Endothelial cell (in vitro differentiated cells): ENCODE measurements at regions not wholly inside any gene's neighbourhood (a gene's known extent, or its start where the extent isn't known, plus 50 kb on each side); places are given as distances from the start of the nearest gene placed in this dataset.

Experiments used
- DNase-seq: peaks from one replicate; pipeline ENCODE4 v3.0.0; 2021; ENCODE audit warnings: low spot score
- H3K27ac Mint-ChIP-seq: one replicate; pipeline ENCODE4 v1.8.0; 2021; ENCODE audit warnings: mixed read lengths, inconsistent platforms; ENCODE audit not compliant: unreplicated experiment
- H3K27me3 Mint-ChIP-seq: one replicate; pipeline ENCODE4 v1.8.0; 2021; ENCODE audit warnings: mild to moderate bottlenecking, moderate library complexity, mixed read lengths, inconsistent platforms; ENCODE audit not compliant: unreplicated experiment
- H3K36me3 Mint-ChIP-seq: one replicate; pipeline ENCODE4 v1.8.0; 2021; ENCODE audit warnings: mild to moderate bottlenecking, low read depth, mixed read lengths, inconsistent platforms; ENCODE audit not compliant: unreplicated experiment
- H3K4me1 Mint-ChIP-seq: one replicate; pipeline ENCODE4 v1.8.0; 2021; ENCODE audit warnings: mild to moderate bottlenecking, mixed read lengths, inconsistent platforms; ENCODE audit not compliant: unreplicated experiment
- H3K4me3 Mint-ChIP-seq: one replicate; pipeline ENCODE4 v1.8.0; 2021; ENCODE audit warnings: mild to moderate bottlenecking, mixed read lengths, inconsistent platforms; ENCODE audit not compliant: unreplicated experiment
- H3K9me3 Mint-ChIP-seq: one replicate; pipeline ENCODE4 v1.8.0; 2021; ENCODE audit warnings: mixed read lengths, inconsistent platforms; ENCODE audit not compliant: unreplicated experiment
- CTCF ChIP-seq: fragments of 200-600 bp; sonication (generic); IDR thresholded peaks from one replicate; pipeline ENCODE4 v1.5.0; 2021; ENCODE audit warnings: antibody characterized with exemption; ENCODE audit not compliant: unreplicated experiment

- Mint-ChIP-seq H3K4me3 (no peak overlapping the region), H3K36me3 (no peaks in the 10 kb centered on the region), H3K4me1 (no peaks in the 10 kb centered on the region), H3K27ac (no peak overlapping the region), H3K27me3 (no peaks in the 10 kb centered on the region), H3K9me3 (no peaks in the 10 kb centered on the region)
- TF ChIP-seq CTCF: no peak
- DNase-seq: no peak
These were observed 102.7 kb upstream of the SORBS2 start for GRCh38 chr4:185914583-185915199.

GRCh38 chr4:185915271-185915670 is 103.3 kb upstream of the SORBS2 start:
- no peak for TF ChIP-seq CTCF
- Mint-ChIP-seq H3K27me3 (no peaks in the 10 kb centered on the region), H3K27ac (no peak overlapping the region), H3K4me3 (no peak overlapping the region), H3K36me3 (no peaks in the 10 kb centered on the region), H3K4me1 (no peaks in the 10 kb centered on the region), H3K9me3 (no peaks in the 10 kb centered on the region)
- no peak for DNase-seq

- Mint-ChIP-seq H3K27me3 (no peaks in the 10 kb centered on the region), H3K36me3 (no peaks in the 10 kb centered on the region), H3K27ac (no peak overlapping the region), H3K4me3 (no peak overlapping the region), H3K4me1 (no peaks in the 10 kb centered on the region), H3K9me3 (no peaks in the 10 kb centered on the region)
- TF ChIP-seq CTCF: no peak
- DNase-seq: no peak
These were observed 103.8 kb upstream of the SORBS2 start for GRCh38 chr4:185915817-185916216.

GRCh38 chr4:185916231-185916630 is 104.2 kb upstream of the SORBS2 start:
- no peak for DNase-seq
- no peak overlapping the region for H3K27ac Mint-ChIP-seq
- H3K4me3 Mint-ChIP-seq: no peak overlapping the region
- no peaks in the 10 kb centered on the region for H3K4me1 Mint-ChIP-seq
- H3K36me3 Mint-ChIP-seq: no peaks in the 10 kb centered on the region
- no peaks in the 10 kb centered on the region for H3K27me3 Mint-ChIP-seq
- no peak for TF ChIP-seq CTCF
- no peaks in the 10 kb centered on the region for H3K9me3 Mint-ChIP-seq

GRCh38 chr4:185916683-185917082 is 104.7 kb upstream of the SORBS2 start:
- no peak overlapping the region for H3K4me3 Mint-ChIP-seq
- no peak for DNase-seq

More at GRCh38 chr4:185916683-185917082, 104.7 kb upstream of the SORBS2 start:
- H3K4me1 Mint-ChIP-seq: no peaks in the 10 kb centered on the region
- H3K9me3 Mint-ChIP-seq: no peaks in the 10 kb centered on the region
- H3K27me3 Mint-ChIP-seq: no peaks in the 10 kb centered on the region
- H3K36me3 Mint-ChIP-seq: no peaks in the 10 kb centered on the region
- no peak overlapping the region for H3K27ac Mint-ChIP-seq
- no peak for TF ChIP-seq CTCF
